ENCODE measurements at regions not wholly inside any gene's neighbourhood (a gene's known extent, or its start where the extent isn't known, plus 50 kb on each side); places are given as distances from the start of the nearest gene placed in this dataset.

DNA sequence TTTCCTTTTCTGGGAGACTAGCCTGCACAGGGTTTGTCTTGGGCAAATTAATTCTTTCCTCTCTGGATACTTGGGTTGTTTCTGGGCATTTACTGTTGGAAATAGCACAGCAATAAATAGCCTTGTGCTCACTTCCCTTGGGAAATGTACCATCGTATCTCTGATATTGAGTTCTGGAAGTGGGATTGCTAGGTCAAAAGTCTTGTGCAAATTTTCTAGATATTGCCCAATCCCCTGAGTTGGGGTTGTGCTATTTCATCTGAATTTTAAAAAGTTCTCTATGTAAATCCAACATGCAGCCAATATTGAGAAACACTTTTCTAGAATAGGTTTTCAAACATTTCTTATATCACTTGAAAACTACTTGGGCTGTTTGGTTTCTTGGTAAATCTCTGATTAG lies 64.0 kb upstream of the ELOVL5 start:
- no peak for DNase-seq

DNA sequence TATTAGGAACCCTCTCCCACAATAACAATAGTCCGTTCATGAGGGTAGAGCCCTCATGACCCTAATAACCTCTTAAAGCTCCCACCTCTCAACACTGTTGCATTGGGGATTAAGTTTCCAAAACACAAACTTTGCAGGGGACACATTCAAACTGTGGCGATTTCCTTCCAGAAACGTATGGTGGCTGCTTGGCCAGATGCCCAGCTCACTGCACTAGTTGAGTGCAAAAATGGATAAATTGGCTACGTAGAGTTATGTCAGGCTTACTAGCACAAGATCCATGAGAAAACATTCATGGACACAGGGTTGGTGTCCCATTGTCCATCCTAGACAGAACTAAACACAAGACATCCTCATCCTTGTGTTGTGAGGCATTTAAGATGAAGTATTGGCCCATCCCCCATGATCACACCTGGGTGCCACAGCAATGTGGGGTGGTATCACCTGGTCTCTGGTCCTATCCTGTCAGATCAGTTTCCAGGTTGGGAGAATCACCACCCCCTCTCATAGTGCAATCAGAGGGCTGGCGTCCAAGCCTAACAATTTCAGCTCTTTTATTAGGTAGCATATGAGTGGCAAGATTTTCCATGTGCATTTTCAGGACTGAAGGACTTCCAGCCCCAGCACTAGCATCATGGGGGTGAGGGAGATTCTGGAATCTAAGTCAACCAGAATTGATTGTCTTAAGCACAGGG lies 63.4 kb upstream of the ELOVL5 start:
- no peak for DNase-seq

DNA sequence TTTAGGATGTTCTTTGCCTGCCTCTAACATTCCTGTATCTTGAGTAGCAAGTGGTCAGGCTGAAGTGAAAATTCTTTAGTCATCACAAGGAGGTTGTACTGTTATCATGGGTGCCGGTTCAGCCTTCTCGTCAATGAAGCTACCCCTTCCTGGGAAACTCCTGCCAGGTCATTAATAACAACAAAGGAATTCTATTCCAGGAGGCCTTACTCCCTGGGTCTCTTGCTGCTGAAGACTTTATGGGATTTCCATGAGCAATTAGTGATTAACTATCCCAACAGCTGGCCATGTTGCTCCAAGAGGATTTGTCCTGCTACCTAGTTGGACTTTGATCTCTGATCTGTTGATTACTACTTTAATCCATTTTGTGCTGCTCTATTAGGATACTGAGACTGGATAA lies 62.7 kb upstream of the ELOVL5 start:
- peak; percentile 64 to 87 for DNase-seq

DNA sequence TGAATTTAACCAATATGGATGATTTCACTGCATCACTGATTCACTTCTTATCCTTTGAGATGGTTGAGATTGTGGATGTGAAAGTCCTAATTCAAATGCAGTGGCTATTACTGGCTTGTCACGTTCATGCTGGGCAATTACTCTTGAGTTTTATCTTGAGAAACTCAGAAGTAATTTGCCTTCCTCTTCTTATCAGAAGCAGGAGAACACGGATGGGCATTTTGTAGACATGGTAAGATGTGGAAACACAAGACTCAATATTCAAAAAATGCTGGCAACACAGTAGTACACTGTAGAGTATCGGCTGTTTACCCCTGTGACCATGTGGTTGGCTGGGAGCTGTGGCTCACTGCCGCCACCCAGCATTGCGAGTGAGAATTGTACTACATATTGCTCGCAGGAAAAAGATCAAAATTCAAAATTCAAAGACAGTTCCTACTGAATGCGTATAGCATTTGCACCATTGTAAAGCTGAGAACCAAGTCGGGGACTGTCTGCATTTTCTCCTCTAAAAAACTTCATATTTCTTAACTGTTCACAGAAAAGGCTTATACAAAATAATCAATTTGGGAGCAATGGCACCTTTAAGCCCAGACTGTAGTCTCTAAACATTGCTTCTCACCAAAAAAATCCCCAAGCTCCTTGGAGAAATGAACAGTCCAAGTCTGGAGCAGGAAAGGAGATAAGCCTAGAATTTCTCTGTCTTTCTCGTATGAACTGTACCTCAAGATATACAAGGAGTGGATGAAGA lies 61.9 kb upstream of the ELOVL5 start:
- DNase-seq, result no peak

DNA sequence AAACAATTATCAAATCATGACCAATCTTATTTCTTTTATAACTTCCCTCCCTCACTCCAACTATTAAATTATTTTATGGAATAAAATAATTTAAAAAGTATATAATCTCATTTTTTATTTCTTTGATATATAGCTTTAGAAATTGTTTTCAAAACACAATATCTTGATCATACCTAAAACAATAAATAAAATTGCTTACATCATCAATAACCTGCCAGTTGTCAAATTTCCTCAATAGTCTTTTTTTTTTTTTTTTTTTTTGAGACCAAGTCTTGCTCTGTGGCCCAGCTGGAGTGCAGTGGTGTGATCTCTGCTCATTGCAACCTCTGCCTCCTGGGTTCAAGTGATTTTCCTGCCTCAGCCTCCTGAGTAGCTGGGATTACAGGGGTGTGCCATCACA lies 60.1 kb upstream of the ELOVL5 start:
- no peak for DNase-seq

DNA sequence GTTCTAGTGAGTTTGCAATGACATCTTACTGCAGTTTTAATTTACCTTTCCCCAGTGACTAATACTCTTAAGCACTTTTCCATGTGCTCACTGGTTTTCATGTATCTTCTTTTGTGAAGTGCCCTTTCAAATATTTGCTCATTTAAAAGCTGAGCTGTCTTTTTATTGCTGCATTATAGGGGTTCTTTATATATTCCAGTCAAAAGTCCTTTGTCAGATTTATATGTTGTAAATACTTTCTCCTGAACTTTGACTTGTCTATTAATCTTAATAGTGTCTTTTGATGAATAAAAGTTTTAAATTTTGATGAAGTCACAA lies 50.2 kb upstream of the ELOVL5 start:
- no peak for DNase-seq

DNA sequence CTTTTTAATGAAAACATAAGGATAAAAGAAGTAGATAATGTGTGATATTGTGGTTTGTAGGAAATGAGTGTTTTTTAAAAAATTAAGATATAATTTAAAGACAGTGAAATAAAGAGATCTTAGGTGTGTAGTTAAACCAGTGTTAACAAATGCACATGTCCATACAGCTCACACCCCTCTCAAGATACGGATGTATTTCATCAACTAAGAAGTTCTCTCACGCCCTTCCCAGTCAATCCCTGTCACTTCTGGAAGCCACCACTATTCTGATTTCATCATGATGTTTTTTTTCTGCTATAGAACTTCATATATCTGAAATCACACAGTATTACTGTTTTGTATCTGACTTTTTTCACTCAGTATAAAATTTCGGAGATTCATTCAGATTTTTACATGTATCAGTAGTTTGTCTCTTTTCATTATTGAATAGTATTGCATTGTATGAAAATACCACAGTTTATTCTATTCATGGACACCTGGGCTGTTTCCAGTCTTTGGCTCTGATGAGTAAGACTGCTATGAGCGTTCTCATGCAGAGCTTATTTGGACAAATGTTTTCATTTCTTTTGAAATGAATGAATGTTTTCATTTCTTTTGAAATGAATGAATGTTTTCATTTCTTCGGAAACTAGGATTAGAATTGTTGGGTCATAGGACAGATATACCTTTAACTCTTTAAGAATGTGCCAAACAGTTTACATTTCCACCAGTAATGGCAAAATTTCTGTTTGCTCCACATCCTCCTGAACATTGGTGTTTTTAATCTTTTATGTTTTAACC lies 49.7 kb upstream of the ELOVL5 start:
- no peak for DNase-seq

Data from NCI-H524 (cell line).